NCI-H1930 (cell line): ENCODE measurements at regions not wholly inside any gene's neighbourhood (a gene's known extent, or its start where the extent isn't known, plus 50 kb on each side); places are given as distances from the start of the nearest gene placed in this dataset.

Source experiments
- DNase-seq, 2 experiments: peaks; one replicate each; lab custom pipeline; 2025; lab: John Stamatoyannopoulos, UW

DNA sequence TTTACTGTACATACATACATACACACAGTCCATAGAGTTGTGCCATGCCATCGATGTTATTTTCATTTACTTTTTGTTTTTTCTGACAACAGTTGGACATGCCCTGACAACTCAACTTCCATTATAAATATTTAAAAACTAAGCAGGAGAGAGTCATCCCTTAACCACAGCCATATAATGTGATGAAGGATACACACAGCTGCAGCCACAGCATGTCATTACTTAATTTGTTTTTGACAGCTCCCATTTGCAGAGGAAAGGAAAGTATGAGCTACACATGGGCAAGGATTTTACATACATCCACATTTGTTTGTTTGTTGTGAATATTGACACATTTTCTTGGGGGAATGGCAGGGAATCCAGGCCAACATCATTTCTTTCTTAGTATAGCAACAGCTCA is 91.5 kb upstream of the TUT7 start:
- DNase-seq: no peak

DNA sequence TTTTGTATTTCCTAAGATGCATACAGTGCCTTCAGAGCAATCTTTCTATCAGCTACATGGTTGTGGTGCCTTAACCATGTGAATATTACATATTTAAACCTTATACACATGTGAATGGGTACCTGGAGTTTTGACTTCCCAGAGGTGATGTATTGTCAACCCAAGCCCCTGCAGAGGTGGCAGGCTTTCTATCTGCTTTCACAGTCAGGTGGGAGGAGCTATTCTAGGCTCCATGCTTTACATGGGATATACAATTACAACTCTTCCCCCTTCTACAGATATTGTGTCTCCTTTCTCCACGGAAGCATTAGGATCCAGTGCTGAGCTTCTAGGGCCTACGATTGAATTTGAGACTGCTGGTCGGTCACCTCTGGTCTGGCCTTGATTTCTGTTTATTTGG is 89.8 kb upstream of the TUT7 start:
- DNase-seq: no peak

DNA sequence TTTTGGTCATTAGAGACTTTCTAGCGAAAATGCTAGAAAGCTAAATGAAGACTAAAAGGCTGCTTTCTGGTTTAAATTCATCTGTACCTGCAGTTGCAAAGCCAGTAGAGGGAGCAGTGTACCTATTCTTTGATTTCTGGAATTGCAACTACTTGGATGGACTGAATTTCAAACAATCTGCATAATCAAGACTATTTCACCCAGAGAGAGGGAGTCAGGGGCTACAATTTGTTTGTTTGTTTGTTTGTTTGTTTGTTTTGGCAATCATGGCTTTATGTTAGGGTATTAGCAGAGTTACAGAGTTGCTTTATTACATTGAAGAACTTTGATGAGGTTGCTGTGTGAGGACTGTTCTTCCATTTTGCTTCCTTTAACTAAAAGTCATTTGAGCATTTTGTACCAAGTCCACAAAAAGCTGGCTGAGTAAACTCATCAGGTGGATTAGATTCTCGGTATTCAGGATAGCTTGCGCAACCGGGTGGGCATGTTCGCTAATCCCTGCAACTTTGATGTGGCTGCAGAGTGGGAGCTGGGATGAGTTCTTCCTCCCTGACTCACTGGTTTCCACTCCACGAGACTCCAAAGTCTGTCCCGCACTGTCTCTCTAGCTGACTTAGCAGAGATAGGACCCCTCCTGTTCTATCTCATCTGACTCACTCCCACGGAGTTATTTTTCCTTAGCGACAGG is 80.0 kb upstream of the TUT7 start:
- peak in 1 of 2 experiments; percentile 26 for DNase-seq

GRCh38 chr9:86424251-86424891 is 70.2 kb upstream of the TUT7 start:
- DNase-seq: no peak

GRCh38 chr9:86413971-86414880 is 60.0 kb upstream of the TUT7 start:
- peak in 1 of 2 experiments; percentile 24 for DNase-seq

- no peak for DNase-seq
Measured at GRCh38 chr9:86410281-86410680, 56.1 kb upstream of the TUT7 start.

- no peak for DNase-seq
Measured at GRCh38 chr9:86408121-86408520, 53.9 kb upstream of the TUT7 start.

GRCh38 chr9:86407022-86407421 is 52.8 kb upstream of the TUT7 start:
- no peak for DNase-seq

DNA sequence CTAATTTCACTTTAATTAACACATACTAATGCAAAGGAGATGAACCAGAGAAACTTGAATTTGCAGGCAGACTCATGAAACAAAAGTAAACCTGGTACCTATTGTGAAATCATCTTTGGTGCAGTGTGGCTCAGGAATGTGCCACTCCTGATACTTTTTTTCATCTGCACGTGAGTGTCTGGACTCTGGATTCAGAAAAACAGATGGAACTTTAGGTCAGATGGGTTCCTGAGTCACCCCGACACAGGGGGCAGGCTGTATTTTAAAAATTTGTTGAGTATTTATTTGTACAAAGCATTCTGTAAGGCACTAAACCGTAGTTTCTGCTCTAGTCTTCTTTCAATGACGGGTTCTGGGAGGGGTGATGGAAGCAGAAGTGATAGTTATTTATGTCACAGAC is 52.2 kb upstream of the TUT7 start:
- no peak for DNase-seq

- no peak for DNase-seq
Measured at GRCh38 chr9:86405926-86406325, 51.7 kb upstream of the TUT7 start.

- DNase-seq: peak in 1 of 2 experiments; percentile 6
Measured at GRCh38 chr9:86405086-86405491, 50.9 kb upstream of the TUT7 start.
